ENCODE measurements at regions not wholly inside any gene's neighbourhood (a gene's known extent, or its start where the extent isn't known, plus 50 kb on each side); places are given as distances from the start of the nearest gene placed in this dataset.
A peak's percentile ranks its signal among the peaks of the same experiment; 100 is the strongest.

GRCh38 chr4:62881210-62881609, 1528.0 kb downstream of the TECRL start:
- DNase-seq (ENCODE audit: low spot score) = no peak

- no peak for DNase-seq (ENCODE audit: low spot score)
These were observed 1536.4 kb downstream of the TECRL start for GRCh38 chr4:62872856-62873255.

GRCh38 chr4:62871078-62871477, 1538.2 kb downstream of the TECRL start:
- no peak for DNase-seq (ENCODE audit: low spot score)

GRCh38 chr4:62870451-62870850, 1538.8 kb downstream of the TECRL start:
- no peak for DNase-seq (ENCODE audit: low spot score)

- DNase-seq (ENCODE audit: low spot score) = no peak
These were observed 1544.0 kb downstream of the TECRL start for GRCh38 chr4:62865261-62865660.

GRCh38 chr4:62849696-62850095, 1559.6 kb downstream of the TECRL start:
- no peak for DNase-seq (ENCODE audit: low spot score)

- no peak for DNase-seq (ENCODE audit: low spot score)
These were observed 1573.6 kb downstream of the TECRL start for GRCh38 chr4:62835631-62836030.

- no peak for DNase-seq (ENCODE audit: low spot score)
These were observed 1586.9 kb downstream of the TECRL start for GRCh38 chr4:62822306-62822705.

GRCh38 chr4:62816566-62816965, 1592.7 kb downstream of the TECRL start:
- no peak for DNase-seq (ENCODE audit: low spot score)

- DNase-seq (ENCODE audit: low spot score) = no peak
These were observed 1594.7 kb downstream of the TECRL start for GRCh38 chr4:62814510-62815047.

- DNase-seq (ENCODE audit: low spot score) = no peak
These were observed 1602.4 kb downstream of the TECRL start for GRCh38 chr4:62806816-62807215.

GRCh38 chr4:62804075-62804474, 1603.9 kb downstream of the ADGRL3 start:
- no peak for DNase-seq (ENCODE audit: low spot score)

GRCh38 chr4:62797221-62797620, 1597.1 kb downstream of the ADGRL3 start:
- no peak for DNase-seq (ENCODE audit: low spot score)

- DNase-seq (ENCODE audit: low spot score) = no peak
These were observed 1591.3 kb downstream of the ADGRL3 start for GRCh38 chr4:62791386-62791785.

GRCh38 chr4:62771983-62772557, 1571.9 kb downstream of the ADGRL3 start:
- DNase-seq (ENCODE audit: low spot score) = no peak

GRCh38 chr4:62740296-62740695, 1540.2 kb downstream of the ADGRL3 start:
- DNase-seq (ENCODE audit: low spot score) = no peak

GRCh38 chr4:62717154-62717553, 1517.0 kb downstream of the ADGRL3 start:
- DNase-seq (ENCODE audit: low spot score) = peak; percentile 3

- DNase-seq (ENCODE audit: low spot score) = no peak
These were observed 1511.4 kb downstream of the ADGRL3 start for GRCh38 chr4:62711575-62711974.

GRCh38 chr4:62709618-62710252, 1509.6 kb downstream of the ADGRL3 start:
- peak; percentile 6 for DNase-seq (ENCODE audit: low spot score)

GRCh38 chr4:62706423-62706822, 1506.3 kb downstream of the ADGRL3 start:
- DNase-seq (ENCODE audit: low spot score) = no peak

GRCh38 chr4:62683799-62684566, 1483.9 kb downstream of the ADGRL3 start:
- no peak for DNase-seq (ENCODE audit: low spot score)

- no peak for DNase-seq (ENCODE audit: low spot score)
These were observed 1476.8 kb downstream of the ADGRL3 start for GRCh38 chr4:62676962-62677361.

- DNase-seq (ENCODE audit: low spot score) = no peak
These were observed 1470.4 kb downstream of the ADGRL3 start for GRCh38 chr4:62670514-62670913.

Measured in HuH-7 (cell line).